ENCODE measurements at regions not wholly inside any gene's neighbourhood (a gene's known extent, or its start where the extent isn't known, plus 50 kb on each side); places are given as distances from the start of the nearest gene placed in this dataset.

- no peaks in the 10 kb centered on the region for H3K27me3 Mint-ChIP-seq
Observed at GRCh38 chr10:1952126-1953095, 215.1 kb upstream of the ADARB2 start.

GRCh38 chr10:1950803-1951495, 213.6 kb upstream of the ADARB2 start:
- no peak overlapping the region for H3K4me3 ChIP-seq (ENCODE audit: low read length)
- H3K27ac Mint-ChIP-seq, result no peak overlapping the region
- DNase-seq (no peak), ATAC-seq (ENCODE audit: poor library complexity) (no peak)
- no peak overlapping the region for H3K27ac ChIP-seq (ENCODE audit: low read depth in 1 of 2, low read length in 2 of 2)
- H3K36me3 Mint-ChIP-seq (ENCODE audit: low read depth), result no peaks in the 10 kb centered on the region
- intact Hi-C loops (cut with DNase I, micrococcal nuclease), result no loop called here
- POLR2A ChIA-PET, result no interaction called here
- no peaks in the 10 kb centered on the region for H3K4me1 ChIP-seq (ENCODE audit: insufficient read depth, low read length)
- CTCF ChIA-PET, result no interaction called here
- peaks cover 0 to 20% of the 10 kb centered on the region in 2 experiments for H3K9me3 ChIP-seq (ENCODE audit: control insufficient read depth in 1 of 2, insufficient read depth in 1 of 2, low read length in 2 of 2)
- H3K27me3 Mint-ChIP-seq, result no peaks in the 10 kb centered on the region
- H3K4me3 Mint-ChIP-seq, result no peak overlapping the region
- no peaks in the 10 kb centered on the region for H3K9me3 Mint-ChIP-seq
- TF ChIP-seq CTCF (IDR thresholded peaks at IDR 0.05), result no peak
- no peaks in the 10 kb centered on the region for H3K36me3 ChIP-seq (ENCODE audit: insufficient read depth, low read length)
- H3K27me3 ChIP-seq (ENCODE audit: control insufficient read depth in 1 of 2, insufficient read depth in 2 of 2, low read length in 2 of 2), result no peaks in the 10 kb centered on the region
- peaks cover 6% of the 10 kb centered on the region for H3K4me1 Mint-ChIP-seq (ENCODE audit: low read depth)

More at GRCh38 chr10:1952126-1953095, 215.1 kb upstream of the ADARB2 start:
- ChIA-PET POLR2A (no interaction called here), CTCF (no interaction called here)
- Mint-ChIP-seq H3K27ac (no peak overlapping the region), H3K4me3 (no peak overlapping the region), H3K4me1 (ENCODE audit: low read depth) (peaks cover 1% of the 10 kb centered on the region), H3K36me3 (ENCODE audit: low read depth) (no peaks in the 10 kb centered on the region), H3K9me3 (no peaks in the 10 kb centered on the region)
- ATAC-seq (ENCODE audit: poor library complexity) (no peak), DNase-seq (no peak)
- peaks cover 0 to 16% of the 10 kb centered on the region in 2 experiments for H3K9me3 ChIP-seq (ENCODE audit: control insufficient read depth in 1 of 2, insufficient read depth in 1 of 2, low read length in 2 of 2)
- H3K4me1 ChIP-seq (ENCODE audit: insufficient read depth, low read length), result no peaks in the 10 kb centered on the region
- H3K36me3 ChIP-seq (ENCODE audit: insufficient read depth, low read length), result no peaks in the 10 kb centered on the region
- H3K27ac ChIP-seq (ENCODE audit: low read depth in 1 of 2, low read length in 2 of 2), result no peak overlapping the region
- no peak overlapping the region for H3K4me3 ChIP-seq (ENCODE audit: low read length)
- intact Hi-C loops (cut with DNase I, micrococcal nuclease), result no loop called here
- no peaks in the 10 kb centered on the region for H3K27me3 ChIP-seq (ENCODE audit: control insufficient read depth in 1 of 2, insufficient read depth in 2 of 2, low read length in 2 of 2)
- TF ChIP-seq CTCF (IDR thresholded peaks at IDR 0.05), result no peak

GRCh38 chr10:1947464-1948003, 210.2 kb upstream of the ADARB2 start:
- TF ChIP-seq CTCF (IDR thresholded peaks at IDR 0.05), result no peak
- Mint-ChIP-seq H3K27ac (no peak overlapping the region), H3K27me3 (no peaks in the 10 kb centered on the region), H3K9me3 (peaks cover 4% of the 10 kb centered on the region), H3K36me3 (ENCODE audit: low read depth) (no peaks in the 10 kb centered on the region), H3K4me1 (ENCODE audit: low read depth) (peaks cover 23% of the 10 kb centered on the region), H3K4me3 (no peak overlapping the region)
- peak; percentile 43 for ATAC-seq (ENCODE audit: poor library complexity)
- H3K4me3 ChIP-seq (ENCODE audit: low read length), result no peak overlapping the region
- intact Hi-C loops (cut with DNase I, micrococcal nuclease), result no loop called here
- ChIA-PET CTCF (no interaction called here), POLR2A (no interaction called here)
- peaks cover 0 to 14% of the 10 kb centered on the region in 2 experiments for H3K9me3 ChIP-seq (ENCODE audit: control insufficient read depth in 1 of 2, insufficient read depth in 1 of 2, low read length in 2 of 2)
- no peaks in the 10 kb centered on the region for H3K27me3 ChIP-seq (ENCODE audit: control insufficient read depth in 1 of 2, insufficient read depth in 2 of 2, low read length in 2 of 2)
- DNase-seq, result peak in 1 of 14 experiments; percentile 27
- no peaks in the 10 kb centered on the region for H3K36me3 ChIP-seq (ENCODE audit: insufficient read depth, low read length)
- no peak overlapping the region for H3K27ac ChIP-seq (ENCODE audit: low read depth in 1 of 2, low read length in 2 of 2)
- peaks cover 2% of the 10 kb centered on the region for H3K4me1 ChIP-seq (ENCODE audit: insufficient read depth, low read length)
